Breast epithelium (tissue), 4 donors: ENCODE measurements at regions not wholly inside any gene's neighbourhood (a gene's known extent, or its start where the extent isn't known, plus 50 kb on each side); places are given as distances from the start of the nearest gene placed in this dataset.

Experiments
- DNase-seq, 2 donors: peaks; one replicate each; pipeline ENCODE4 v3.0.0-alpha.2; 2019; ENCODE audit warnings: low spot score in 2 of 2
- H3K27ac ChIP-seq, 2 donors: fragments of 200-600 bp; sonication (generic) in 1 of 2; one replicate each; pipeline ENCODE4 v1.5.1; 2016 to 2019; ENCODE audit warnings: mild to moderate bottlenecking in 1 of 2
- H3K27me3 ChIP-seq, 2 donors: fragments of 200-600 bp; sonication (generic) in 1 of 2; one replicate each; pipeline versions ENCODE4 v1.5.1 to v1.6.0; 2017 to 2019; ENCODE audit warnings: control low read depth in 1 of 2, mild to moderate bottlenecking in 1 of 2
- H3K36me3 ChIP-seq: fragments of 200-600 bp; one replicate; pipeline ENCODE4 v1.5.1; 2019
- H3K4me1 ChIP-seq, 2 donors: fragments of 200-600 bp; sonication (generic); one replicate each; pipeline ENCODE4 v1.5.1; 2016 to 2019; ENCODE audit warnings: control low read depth in 1 of 2
- H3K4me3 ChIP-seq, 3 donors: fragments of 200-600 bp; sonication (generic); 1 replicate in 2 of 3; 2 replicates in 1 of 3; pipeline ENCODE4 v1.5.1; 2016 to 2019; ENCODE audit warnings: mild to moderate bottlenecking in 3 of 3, moderate library complexity in 2 of 3
- H3K9me3 ChIP-seq, 2 donors: fragments of 200-600 bp; sonication (generic) in 1 of 2; one replicate each; pipeline ENCODE4 v1.5.1; 2016 to 2019; ENCODE audit warnings: control low read depth in 1 of 2
- CTCF ChIP-seq, 3 donors: fragments of 450-650 bp; IDR thresholded peaks; one replicate each; pipeline ENCODE4 v1.5.1; 2016 to 2017; ENCODE audit warnings: antibody characterized with exemption in 3 of 3, mild to moderate bottlenecking in 3 of 3, moderate library complexity in 3 of 3
- POLR2A ChIP-seq: fragments of 450-650 bp; IDR thresholded peaks from one replicate; pipeline ENCODE4 v1.6.1; 2016; ENCODE audit warnings: antibody characterized with exemption, mild to moderate bottlenecking, moderate library complexity
- POLR2AphosphoS5 ChIP-seq, 3 donors: sonication (generic); formaldehyde crosslinking; IDR thresholded peaks; one replicate each; pipeline ENCODE4 v1.6.1; 2017; ENCODE audit warnings: antibody characterized with exemption in 3 of 3
- intact Hi-C: fragments of 100-400 bp; cut with DNase I; formaldehyde crosslinking; loops from one replicate; pipeline ENCODE4 v1.15.1; 2023; ENCODE audit warnings: low total_unique reads

DNA sequence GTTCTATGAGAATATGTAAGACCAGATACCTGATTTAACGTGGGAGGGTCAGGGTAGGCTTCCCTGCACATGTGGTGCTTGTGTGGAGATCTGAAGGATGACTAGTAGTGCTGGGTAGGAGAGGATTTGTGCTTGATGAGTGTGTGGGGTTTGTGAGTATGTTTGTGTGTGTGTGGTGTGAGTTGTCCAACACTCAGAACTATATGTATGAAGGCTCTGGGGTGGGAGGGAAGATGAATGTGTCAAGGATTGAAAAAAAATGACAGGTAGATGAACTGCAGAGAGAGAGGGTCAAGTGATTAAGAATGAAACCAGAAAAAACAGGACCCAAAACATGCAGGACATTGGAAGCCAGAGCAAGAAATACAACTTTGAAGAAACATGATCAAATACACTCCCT is 154.6 kb upstream of the NR3C1 start:
- Histone ChIP-seq H3K9me3 (no peaks in the 10 kb centered on the region), H3K36me3 (no peaks in the 10 kb centered on the region), H3K4me1 (no peaks in the 10 kb centered on the region), H3K27me3 (no peaks in the 10 kb centered on the region), H3K27ac (no peak overlapping the region), H3K4me3 (no peak overlapping the region)
- no peak for TF ChIP-seq CTCF (IDR thresholded peaks at IDR 0.05)
- TF ChIP-seq POLR2AphosphoS5 (IDR thresholded peaks at IDR 0.05), result no peak
- no peak for TF ChIP-seq POLR2A
- no peak for DNase-seq
- intact Hi-C loops, result no loop called here

- Histone ChIP-seq H3K36me3 (no peaks in the 10 kb centered on the region), H3K27me3 (no peaks in the 10 kb centered on the region), H3K4me3 (no peak overlapping the region), H3K9me3 (no peaks in the 10 kb centered on the region), H3K27ac (no peak overlapping the region), H3K4me1 (no peaks in the 10 kb centered on the region)
- TF ChIP-seq POLR2A, result no peak
- TF ChIP-seq CTCF (IDR thresholded peaks at IDR 0.05), result no peak
- TF ChIP-seq POLR2AphosphoS5 (IDR thresholded peaks at IDR 0.05), result no peak
- DNase-seq, result no peak
- intact Hi-C loops, result no loop called here
These were observed 153.8 kb upstream of the NR3C1 start for GRCh38 chr5:143557061-143557818.

GRCh38 chr5:143554918-143555477 is 151.5 kb upstream of the NR3C1 start:
- TF ChIP-seq POLR2A (no peak), CTCF (IDR thresholded peaks at IDR 0.05) (no peak), POLR2AphosphoS5 (IDR thresholded peaks at IDR 0.05) (no peak)
- DNase-seq, result no peak
- intact Hi-C loops, result no loop called here
- Histone ChIP-seq H3K4me1 (no peaks in the 10 kb centered on the region), H3K27me3 (no peaks in the 10 kb centered on the region), H3K9me3 (no peaks in the 10 kb centered on the region), H3K4me3 (no peak overlapping the region), H3K36me3 (no peaks in the 10 kb centered on the region), H3K27ac (no peak overlapping the region)

GRCh38 chr5:143554187-143554717 is 150.8 kb upstream of the NR3C1 start:
- TF ChIP-seq CTCF (IDR thresholded peaks at IDR 0.05), result no peak
- TF ChIP-seq POLR2A, result no peak
- no peak for TF ChIP-seq POLR2AphosphoS5 (IDR thresholded peaks at IDR 0.05)
- Histone ChIP-seq H3K36me3 (no peaks in the 10 kb centered on the region), H3K27ac (no peak overlapping the region), H3K4me1 (no peaks in the 10 kb centered on the region), H3K4me3 (no peak overlapping the region), H3K9me3 (no peaks in the 10 kb centered on the region), H3K27me3 (no peaks in the 10 kb centered on the region)
- no peak for DNase-seq
- intact Hi-C loops, result no loop called here

DNA sequence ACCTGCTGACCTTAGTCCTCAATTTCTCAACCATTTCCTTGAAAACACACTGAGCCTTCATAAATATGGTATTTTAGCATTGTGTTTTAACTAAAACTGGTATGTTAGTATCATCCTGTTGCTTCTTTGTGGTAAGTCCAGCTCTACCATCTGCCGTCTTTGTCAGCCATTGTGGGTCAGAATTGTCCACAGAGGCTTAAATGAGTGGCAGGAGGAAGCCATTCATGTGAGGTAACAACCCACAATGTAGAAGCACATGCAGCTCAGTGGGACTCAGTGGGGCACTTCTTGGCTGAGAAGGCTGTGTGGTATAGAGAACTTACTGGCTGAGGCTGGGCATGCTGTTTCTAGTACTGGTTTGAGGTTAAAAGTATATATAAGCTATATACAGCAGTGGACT is 149.2 kb upstream of the NR3C1 start:
- no peak overlapping the region for H3K27ac ChIP-seq
- H3K36me3 ChIP-seq, result no peaks in the 10 kb centered on the region
- H3K27me3 ChIP-seq, result no peaks in the 10 kb centered on the region
- DNase-seq, result no peak
- no peaks in the 10 kb centered on the region for H3K4me1 ChIP-seq
- intact Hi-C loops, result no loop called here
- H3K9me3 ChIP-seq, result no peaks in the 10 kb centered on the region
- TF ChIP-seq POLR2AphosphoS5 (IDR thresholded peaks at IDR 0.05) (no peak), CTCF (IDR thresholded peaks at IDR 0.05) (no peak), POLR2A (no peak)
- no peak overlapping the region for H3K4me3 ChIP-seq
